Keratinocyte (primary cell): ENCODE measurements at regions not wholly inside any gene's neighbourhood (a gene's known extent, or its start where the extent isn't known, plus 50 kb on each side); places are given as distances from the start of the nearest gene placed in this dataset.

Experiments
- EZH2 ChIP-seq: IDR thresholded peaks from one replicate; pipeline ENCODE4 v1.6.1; 2012; ENCODE audit warnings: inconsistent platforms, mild to moderate bottlenecking, low read length, moderate library complexity
- TF ChIP-seq, protein P1 (sequence below), 3 experiments: IDR thresholded peaks in 1 of 3; conservative IDR thresholded peaks in 1 of 3; optimal IDR thresholded peaks in 1 of 3; 2 replicates in 2 of 3; 3 replicates in 1 of 3; pipeline versions ENCODE3 to v1.5.1; 2011; ENCODE audit warnings: low read length in 3 of 3, mild to moderate bottlenecking in 3 of 3, moderate library complexity in 2 of 3, control low read depth in 1 of 3, inconsistent platforms in 1 of 3; ENCODE audit not compliant: insufficient read depth in 2 of 3; ENCODE audit errors: extremely low read depth in 1 of 3

DNA sequence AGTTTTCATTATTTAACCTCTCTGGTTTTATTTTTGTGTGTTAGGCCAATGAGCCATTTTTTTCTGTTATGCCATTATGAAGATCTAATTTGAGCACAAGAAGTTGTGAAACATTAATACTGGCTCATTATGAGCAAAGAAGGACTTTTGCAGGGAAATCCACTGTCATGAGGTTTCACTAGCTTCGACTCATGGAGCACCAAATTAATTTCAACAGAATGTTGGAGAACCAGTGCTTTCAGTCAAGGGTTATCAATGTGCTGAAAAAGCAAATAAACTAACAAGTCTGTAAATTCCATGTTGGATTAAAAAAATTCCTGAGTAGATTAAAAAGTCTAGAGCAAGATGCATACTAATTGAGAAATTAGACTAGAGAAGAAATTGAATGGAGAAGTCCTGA is 594.2 kb upstream of the FZD8 start:
- no peak for TF ChIP-seq EZH2
- TF ChIP-seq, protein P1, sequence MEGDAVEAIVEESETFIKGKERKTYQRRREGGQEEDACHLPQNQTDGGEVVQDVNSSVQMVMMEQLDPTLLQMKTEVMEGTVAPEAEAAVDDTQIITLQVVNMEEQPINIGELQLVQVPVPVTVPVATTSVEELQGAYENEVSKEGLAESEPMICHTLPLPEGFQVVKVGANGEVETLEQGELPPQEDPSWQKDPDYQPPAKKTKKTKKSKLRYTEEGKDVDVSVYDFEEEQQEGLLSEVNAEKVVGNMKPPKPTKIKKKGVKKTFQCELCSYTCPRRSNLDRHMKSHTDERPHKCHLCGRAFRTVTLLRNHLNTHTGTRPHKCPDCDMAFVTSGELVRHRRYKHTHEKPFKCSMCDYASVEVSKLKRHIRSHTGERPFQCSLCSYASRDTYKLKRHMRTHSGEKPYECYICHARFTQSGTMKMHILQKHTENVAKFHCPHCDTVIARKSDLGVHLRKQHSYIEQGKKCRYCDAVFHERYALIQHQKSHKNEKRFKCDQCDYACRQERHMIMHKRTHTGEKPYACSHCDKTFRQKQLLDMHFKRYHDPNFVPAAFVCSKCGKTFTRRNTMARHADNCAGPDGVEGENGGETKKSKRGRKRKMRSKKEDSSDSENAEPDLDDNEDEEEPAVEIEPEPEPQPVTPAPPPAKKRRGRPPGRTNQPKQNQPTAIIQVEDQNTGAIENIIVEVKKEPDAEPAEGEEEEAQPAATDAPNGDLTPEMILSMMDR (optimal IDR thresholded peaks at IDR 0.05 in 1 of 3, IDR thresholded peaks at IDR 0.05 in 1 of 3, conservative IDR thresholded peaks at IDR 0.05 in 1 of 3; ENCODE audit: extremely low read depth in 1 of 3, insufficient read depth in 2 of 3, low read length in 3 of 3), result no peak
